ENCODE measurements at regions not wholly inside any gene's neighbourhood (a gene's known extent, or its start where the extent isn't known, plus 50 kb on each side); places are given as distances from the start of the nearest gene placed in this dataset.
A peak's percentile ranks its signal among the peaks of the same experiment; 100 is the strongest.

- no peaks in the 10 kb centered on the region for H3K9me3 Mint-ChIP-seq
- no peak for TF ChIP-seq CTCF (IDR thresholded peaks at IDR 0.05)
- CTCF ChIA-PET: interaction anchor here (0.9 to 1.2 kb wide), 2 partner anchors 19 to 60 kb away, joined by 3 to 4 read pairs; no protein-coding TSS in a partner anchor
- intact Hi-C loops (cut with micrococcal nuclease): no loop called here
- H3K36me3 Mint-ChIP-seq (ENCODE audit: low read depth): no peaks in the 10 kb centered on the region
- ATAC-seq (peak; percentile 91), DNase-seq (peak; percentile 25)
- no peaks in the 10 kb centered on the region for H3K27me3 Mint-ChIP-seq
- H3K4me3 Mint-ChIP-seq: no peak overlapping the region
- H3K4me1 Mint-ChIP-seq (ENCODE audit: low read depth): peaks cover 16% of the 10 kb centered on the region
- POLR2A ChIA-PET: interaction anchor here (0.5 to 0.6 kb wide), 3 partner anchors 112 to 910 kb away, joined by 3 read pairs; no protein-coding TSS in a partner anchor
- no peak overlapping the region for H3K27ac Mint-ChIP-seq
These were observed 60.4 kb upstream of the GAREM1 start for GRCh38 chr18:32530947-32531651.

DNA sequence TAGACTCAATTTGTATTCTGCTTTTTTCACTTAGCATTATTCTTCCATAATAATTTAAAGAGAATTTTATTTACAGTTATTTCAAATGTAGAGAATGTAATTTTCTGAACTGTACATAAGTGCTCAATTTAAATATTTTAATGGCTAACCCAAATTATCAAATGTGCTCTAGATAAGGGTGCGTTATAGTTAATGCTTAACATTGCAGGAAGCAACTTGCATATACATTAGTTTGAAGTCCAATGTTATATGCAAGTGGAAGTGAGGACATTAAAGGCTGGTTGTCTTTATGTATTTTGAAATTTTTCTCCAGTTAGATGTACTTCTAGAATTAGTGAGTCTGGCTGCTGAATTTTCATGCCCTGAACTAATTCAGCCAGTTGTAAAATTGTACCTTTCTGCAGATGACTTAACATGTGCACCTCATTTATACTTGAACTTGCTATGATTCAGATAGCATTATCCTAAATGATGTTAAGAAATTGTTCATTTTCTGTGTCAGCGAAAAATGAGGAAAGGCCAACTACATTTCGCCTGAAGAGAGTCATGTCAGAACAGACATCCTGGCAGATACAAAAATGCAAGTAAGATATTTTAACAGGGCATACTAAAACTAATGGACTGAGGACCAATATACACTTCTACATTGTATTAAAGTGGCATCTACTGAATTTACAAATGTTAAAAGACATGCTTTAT, 59.2 kb upstream of the GAREM1 start:
- intact Hi-C loops (cut with micrococcal nuclease): no loop called here
- Mint-ChIP-seq H3K27me3 (no peaks in the 10 kb centered on the region), H3K36me3 (ENCODE audit: low read depth) (no peaks in the 10 kb centered on the region), H3K9me3 (no peaks in the 10 kb centered on the region), H3K4me1 (ENCODE audit: low read depth) (peaks cover 16% of the 10 kb centered on the region), H3K4me3 (no peak overlapping the region), H3K27ac (no peak overlapping the region)
- ATAC-seq (no peak), DNase-seq (no peak)
- no peak for TF ChIP-seq CTCF (IDR thresholded peaks at IDR 0.05)
- ChIA-PET POLR2A (no interaction called here), CTCF (interaction anchor here (1.5 kb wide), 1 partner anchor 258 kb away, joined by 6 read pairs; no protein-coding TSS in a partner anchor)

GRCh38 chr18:32520771-32521170, 50.1 kb upstream of the GAREM1 start:
- peaks cover 14% of the 10 kb centered on the region for H3K27me3 Mint-ChIP-seq
- intact Hi-C loops (cut with micrococcal nuclease): no loop called here
- ChIA-PET POLR2A (no interaction called here), CTCF (no interaction called here)
- H3K9me3 Mint-ChIP-seq: no peaks in the 10 kb centered on the region
- DNase-seq (no peak), ATAC-seq (no peak)
- H3K27ac Mint-ChIP-seq: no peak overlapping the region
- no peaks in the 10 kb centered on the region for H3K36me3 Mint-ChIP-seq (ENCODE audit: low read depth)
- no peak overlapping the region for H3K4me3 Mint-ChIP-seq
- no peaks in the 10 kb centered on the region for H3K4me1 Mint-ChIP-seq (ENCODE audit: low read depth)
- TF ChIP-seq CTCF (IDR thresholded peaks at IDR 0.05): no peak
